HepG2 (cell line): ENCODE measurements at regions not wholly inside any gene's neighbourhood (a gene's known extent, or its start where the extent isn't known, plus 50 kb on each side); places are given as distances from the start of the nearest gene placed in this dataset.

Experiments used
- ATAC-seq: fragments of 200-7000 bp; cut with Tn5 transposase; 3 replicates; pipeline ENCODE4 v1.9.1; 2020; ENCODE audit warnings: mild to moderate bottlenecking, moderate library complexity
- BruUV-seq: library from RNA; stranded (reverse); fragments of 400-500 nt; replicated peaks from 2 replicates; lab custom pipeline; 2021; lab: Mats Ljungman, UMichigan
- CTCF ChIA-PET: fragments of 300-600 bp; formaldehyde crosslinking; extraction: SDS; loops from one replicate; lab custom pipeline; 2021; ENCODE audit warnings: low total read pairs, inconsistent platforms, low intra/inter-chr PET ratio; lab: Yijun Ruan, JAX
- POLR2A ChIA-PET: fragments of 350-600 bp; sonication (Branson Sonifier 250); formaldehyde crosslinking; loops from one replicate; lab custom pipeline; 2020; ENCODE audit warnings: antibody characterized with exemption, inconsistent platforms; lab: Yijun Ruan, JAX
- DNase-seq: peaks from one replicate; pipeline ENCODE4 v3.0.0-alpha.2; 2015; ENCODE audit warnings: low spot score
- FAIRE-seq: peaks from 3 replicates; lab custom pipeline; 2011; peaks lifted over from hg19 to GRCh38; lab: Jason Lieb, UNC
- H2AFZ ChIP-seq: one replicate; pipeline ENCODE4 v1.6.1; 2011; ENCODE audit warnings: low read length, inconsistent platforms
- H3K27ac ChIP-seq: fragments of 300-600 bp; 3 replicates; pipeline ENCODE4 v1.8.0; 2011; ENCODE audit warnings: mixed run types, mild to moderate bottlenecking, mixed read lengths, low read length, inconsistent platforms; ENCODE audit not compliant: insufficient read depth; ENCODE audit errors: extremely low read length
- H3K27me3 ChIP-seq, 2 experiments: fragments of 200-600 bp in 1 of 2; 2 replicates in 1 of 2; 3 replicates in 1 of 2; pipeline versions ENCODE4 v1.6.0 to v1.8.0; 2011; ENCODE audit warnings: low read length in 2 of 2, mild to moderate bottlenecking in 2 of 2, moderate library complexity in 2 of 2, inconsistent platforms in 1 of 2; ENCODE audit not compliant: insufficient read depth in 2 of 2, control insufficient read depth in 1 of 2
- H3K36me3 ChIP-seq, 2 experiments: fragments of 200-600 bp in 1 of 2; replicated peaks in 1 of 2; 2 replicates in 1 of 2; 3 replicates in 1 of 2; pipeline versions ENCODE4 v1.5.1 to v1.8.0; 2011; ENCODE audit warnings: low read length in 2 of 2, inconsistent platforms in 1 of 2; ENCODE audit not compliant: insufficient read depth in 2 of 2, control insufficient read depth in 1 of 2
- H3K4me1 ChIP-seq: 2 replicates; pipeline ENCODE4 v1.5.1; 2012; ENCODE audit warnings: low read length, inconsistent platforms; ENCODE audit not compliant: insufficient read depth
- H3K4me2 ChIP-seq: 2 replicates; pipeline ENCODE4 v1.6.0; 2011; ENCODE audit warnings: low read depth, low read length, inconsistent platforms
- H3K4me3 ChIP-seq, 3 experiments: fragments of 200-600 bp in 1 of 3; sonication (generic), shearing (Covaris generic) in 1 of 3; replicated peaks in 1 of 3; 2 replicates each; pipeline ENCODE4 v1.5.1; 2011 to 2016; ENCODE audit warnings: low read length in 3 of 3, inconsistent platforms in 2 of 3, low read depth in 2 of 3, mild to moderate bottlenecking in 2 of 3, control low read depth in 1 of 3, mixed read lengths in 1 of 3; ENCODE audit not compliant: insufficient read depth in 1 of 3
- H3K79me2 ChIP-seq: one replicate; pipeline ENCODE4 v1.6.1; 2011; ENCODE audit warnings: low read length, inconsistent platforms; ENCODE audit not compliant: insufficient read depth
- H3K9ac ChIP-seq: 2 replicates; pipeline ENCODE4 v1.6.0; 2011; ENCODE audit warnings: mild to moderate bottlenecking, low read depth, low read length, inconsistent platforms; ENCODE audit not compliant: insufficient read depth
- H3K9me3 ChIP-seq: 2 replicates; pipeline ENCODE4 v1.5.1; 2012; ENCODE audit warnings: mild to moderate bottlenecking, low read length
- H4K20me1 ChIP-seq: 2 replicates; pipeline ENCODE4 v1.6.0; 2011; ENCODE audit warnings: inconsistent platforms, mild to moderate bottlenecking, low read length, moderate library complexity; ENCODE audit not compliant: insufficient read depth
- ATRX ChIP-seq: sonication (generic); formaldehyde crosslinking; IDR thresholded peaks from 2 replicates; pipeline ENCODE4 v1.4.0; 2020; ENCODE audit warnings: missing genetic modification reagents, borderline replicate concordance
- KLF6 ChIP-seq: IDR thresholded peaks from 2 replicates; pipeline ENCODE4 v1.8.0; 2016; ENCODE audit warnings: missing biosample characterization, missing genetic modification reagents
- MIER2 ChIP-seq: IDR thresholded peaks from 2 replicates; pipeline ENCODE4 v1.6.1; 2016; ENCODE audit warnings: missing biosample characterization, missing genetic modification reagents
- NFATC3 ChIP-seq: sonication (generic); formaldehyde crosslinking; IDR thresholded peaks from 2 replicates; pipeline ENCODE4 v1.5.1; 2020; ENCODE audit warnings: mild to moderate bottlenecking, missing genetic modification reagents
- PAWR ChIP-seq: sonication (generic); formaldehyde crosslinking; IDR thresholded peaks from 2 replicates; pipeline ENCODE4 v1.4.0; 2020; ENCODE audit warnings: missing genetic modification reagents, mild to moderate bottlenecking, borderline replicate concordance
- ZBTB1 ChIP-seq: sonication (generic); formaldehyde crosslinking; IDR thresholded peaks from 2 replicates; pipeline ENCODE4 v1.4.0; 2020; ENCODE audit warnings: missing genetic modification reagents, borderline replicate concordance
- ZNF101 ChIP-seq: sonication (generic); formaldehyde crosslinking; IDR thresholded peaks from 2 replicates; pipeline ENCODE4 v1.4.0; 2020; ENCODE audit warnings: mild to moderate bottlenecking, low read depth, missing genetic modification reagents, borderline replicate concordance
- ZNF235 ChIP-seq: sonication (generic); formaldehyde crosslinking; IDR thresholded peaks from 2 replicates; pipeline ENCODE4 v1.8.1; 2023; ENCODE audit warnings: mild to moderate bottlenecking, missing genetic modification reagents, borderline replicate concordance
- ZNF3 ChIP-seq: IDR thresholded peaks from 2 replicates; pipeline ENCODE4 v1.7.0; 2017; ENCODE audit warnings: inconsistent platforms
- ZNF713 ChIP-seq: sonication (generic); formaldehyde crosslinking; IDR thresholded peaks from 2 replicates; pipeline ENCODE4 v1.4.0; 2020; ENCODE audit warnings: mild to moderate bottlenecking, missing genetic modification reagents
- ZNF776 ChIP-seq: sonication (generic); formaldehyde crosslinking; IDR thresholded peaks from 2 replicates; pipeline ENCODE4 v1.4.0; 2020; ENCODE audit warnings: mild to moderate bottlenecking, missing genetic modification reagents
- ZNF879 ChIP-seq: sonication (generic); formaldehyde crosslinking; IDR thresholded peaks from 2 replicates; pipeline ENCODE4 v1.8.1; 2023; ENCODE audit warnings: missing genetic modification reagents
- WGBS: methylation state at CpG from one replicate; pipeline ENCODE4 v1.1.6; 2017; ENCODE audit warnings: low lambda C conversion rate; 5-methylcytosine and 5-hydroxymethylcytosine counted together
- in situ Hi-C: cut with HindIII; loops from 2 replicates; pipeline ENCODE4 v1.10.0; 2017; ENCODE audit warnings: low pct_unique_long_range_greater_than_20kb; ENCODE audit not compliant: extremely low pct_ligation_motif_present
- intact Hi-C: fragments of 100-400 bp; cut with micrococcal nuclease; formaldehyde crosslinking; loops from one replicate; pipeline ENCODE4 v1.10.0; 2022; ENCODE audit not compliant: unreplicated experiment
- TF ChIP-seq, protein P1 (sequence below): sonication (generic); formaldehyde crosslinking; IDR thresholded peaks from 2 replicates; pipeline ENCODE4 v1.8.1; 2023; ENCODE audit warnings: mild to moderate bottlenecking, missing genetic modification reagents
- TF ChIP-seq, protein P2 (sequence below): sonication (generic); formaldehyde crosslinking; IDR thresholded peaks from 2 replicates; pipeline ENCODE4 v1.4.0; 2020; ENCODE audit warnings: missing genetic modification reagents

DNA sequence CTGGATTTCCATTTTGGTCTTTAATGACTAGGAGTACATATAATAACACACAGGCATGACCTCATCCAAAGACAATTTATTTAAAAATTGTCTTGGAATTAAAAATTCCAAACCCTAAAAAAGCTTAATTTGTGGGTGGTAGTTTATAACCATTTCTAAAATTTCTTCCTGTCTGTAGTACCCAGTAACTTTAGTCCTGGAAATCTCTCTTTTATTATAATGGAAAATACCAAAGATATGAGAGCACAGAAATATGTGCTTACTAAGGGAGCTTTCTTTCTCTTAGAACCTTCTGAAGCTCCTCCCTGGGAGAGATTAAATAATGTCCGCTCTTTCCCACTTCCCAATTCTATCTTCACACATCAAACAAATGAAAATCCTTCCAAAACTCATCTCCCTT is 70.5 kb upstream of the PRL start:
- in situ Hi-C loops = no loop called here
- CTCF ChIA-PET = no interaction called here

DNA sequence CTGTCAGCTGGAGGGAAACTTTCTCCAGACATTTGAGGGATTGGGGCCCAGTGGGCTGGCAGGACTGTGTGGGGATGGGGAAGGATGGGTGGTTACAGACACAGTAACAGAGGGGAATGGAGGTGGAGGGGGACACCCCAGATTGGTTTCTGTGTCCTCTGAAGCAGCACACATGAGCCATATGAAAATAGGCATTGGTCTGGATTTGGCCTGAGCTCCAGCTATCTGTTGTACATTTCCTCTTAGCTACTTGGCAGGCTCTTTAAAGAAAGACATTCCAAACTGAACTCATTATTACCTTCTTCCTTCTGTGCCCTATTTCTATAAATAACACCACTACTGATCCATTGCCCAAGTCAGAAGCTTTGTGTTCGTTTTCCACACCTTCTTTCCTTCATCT is 72.0 kb upstream of the PRL start:
- ChIA-PET CTCF (no interaction called here), POLR2A (no interaction called here)
- no peak for ATAC-seq
- DNase-seq = no peak
- Histone ChIP-seq H3K4me1 (no peaks in the 10 kb centered on the region), H3K79me2 (no peaks in the 10 kb centered on the region), H3K36me3 (no peaks in the 10 kb centered on the region), H3K27me3 (no peaks in the 10 kb centered on the region), H3K4me3 (no peak overlapping the region), H2AFZ (no peak overlapping the region), H3K27ac (no peak overlapping the region), H4K20me1 (no peaks in the 10 kb centered on the region), H3K9me3 (peaks cover 97% of the 10 kb centered on the region), H3K9ac (no peak overlapping the region), H3K4me2 (no peak overlapping the region)
- BruUV-seq = no TSS peak
- intact Hi-C loops = no loop called here
- no peak for FAIRE-seq
- 0% methylated on average over 1 of the region's 1 CpG for WGBS
- in situ Hi-C loops = no loop called here
- no peak for TF ChIP-seq ATRX (CRISPR knock-in tag)
- no peak for TF ChIP-seq ZNF3
- TF ChIP-seq, protein P1, sequence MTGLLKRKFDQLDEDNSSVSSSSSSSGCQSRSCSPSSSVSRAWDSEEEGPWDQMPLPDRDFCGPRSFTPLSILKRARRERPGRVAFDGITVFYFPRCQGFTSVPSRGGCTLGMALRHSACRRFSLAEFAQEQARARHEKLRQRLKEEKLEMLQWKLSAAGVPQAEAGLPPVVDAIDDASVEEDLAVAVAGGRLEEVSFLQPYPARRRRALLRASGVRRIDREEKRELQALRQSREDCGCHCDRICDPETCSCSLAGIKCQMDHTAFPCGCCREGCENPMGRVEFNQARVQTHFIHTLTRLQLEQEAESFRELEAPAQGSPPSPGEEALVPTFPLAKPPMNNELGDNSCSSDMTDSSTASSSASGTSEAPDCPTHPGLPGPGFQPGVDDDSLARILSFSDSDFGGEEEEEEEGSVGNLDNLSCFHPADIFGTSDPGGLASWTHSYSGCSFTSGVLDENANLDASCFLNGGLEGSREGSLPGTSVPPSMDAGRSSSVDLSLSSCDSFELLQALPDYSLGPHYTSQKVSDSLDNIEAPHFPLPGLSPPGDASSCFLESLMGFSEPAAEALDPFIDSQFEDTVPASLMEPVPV (CRISPR knock-in tag) = no peak
- no peak for TF ChIP-seq ZNF879
- TF ChIP-seq, protein P2, sequence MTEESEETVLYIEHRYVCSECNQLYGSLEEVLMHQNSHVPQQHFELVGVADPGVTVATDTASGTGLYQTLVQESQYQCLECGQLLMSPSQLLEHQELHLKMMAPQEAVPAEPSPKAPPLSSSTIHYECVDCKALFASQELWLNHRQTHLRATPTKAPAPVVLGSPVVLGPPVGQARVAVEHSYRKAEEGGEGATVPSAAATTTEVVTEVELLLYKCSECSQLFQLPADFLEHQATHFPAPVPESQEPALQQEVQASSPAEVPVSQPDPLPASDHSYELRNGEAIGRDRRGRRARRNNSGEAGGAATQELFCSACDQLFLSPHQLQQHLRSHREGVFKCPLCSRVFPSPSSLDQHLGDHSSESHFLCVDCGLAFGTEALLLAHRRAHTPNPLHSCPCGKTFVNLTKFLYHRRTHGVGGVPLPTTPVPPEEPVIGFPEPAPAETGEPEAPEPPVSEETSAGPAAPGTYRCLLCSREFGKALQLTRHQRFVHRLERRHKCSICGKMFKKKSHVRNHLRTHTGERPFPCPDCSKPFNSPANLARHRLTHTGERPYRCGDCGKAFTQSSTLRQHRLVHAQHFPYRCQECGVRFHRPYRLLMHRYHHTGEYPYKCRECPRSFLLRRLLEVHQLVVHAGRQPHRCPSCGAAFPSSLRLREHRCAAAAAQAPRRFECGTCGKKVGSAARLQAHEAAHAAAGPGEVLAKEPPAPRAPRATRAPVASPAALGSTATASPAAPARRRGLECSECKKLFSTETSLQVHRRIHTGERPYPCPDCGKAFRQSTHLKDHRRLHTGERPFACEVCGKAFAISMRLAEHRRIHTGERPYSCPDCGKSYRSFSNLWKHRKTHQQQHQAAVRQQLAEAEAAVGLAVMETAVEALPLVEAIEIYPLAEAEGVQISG (CRISPR knock-in tag) = no peak
- TF ChIP-seq MIER2 = no peak
- no peak for TF ChIP-seq ZBTB1
- no peak for TF ChIP-seq NFATC3 (CRISPR knock-in tag)
- TF ChIP-seq PAWR (CRISPR knock-in tag) = no peak
- no peak for TF ChIP-seq ZNF101 (CRISPR knock-in tag)
- TF ChIP-seq ZNF776 = no peak

More for the DNA sequence above, 70.5 kb upstream of the PRL start:
- Histone ChIP-seq H3K4me3 (no peak overlapping the region), H3K27ac (no peak overlapping the region), H3K36me3 (no peaks in the 10 kb centered on the region), H3K4me2 (no peak overlapping the region), H3K27me3 (no peaks in the 10 kb centered on the region), H3K9me3 (peaks cover 99% of the 10 kb centered on the region), H2AFZ (no peak overlapping the region), H3K4me1 (no peaks in the 10 kb centered on the region)
- no peak for FAIRE-seq
- WGBS = 20% methylated on average over 1 of the region's 1 CpG
- POLR2A ChIA-PET = no interaction called here
- intact Hi-C loops = no loop called here
- no TSS peak for BruUV-seq
- no peak for DNase-seq
- no peak for TF ChIP-seq ZNF713 (CRISPR knock-in tag)
- no peak for TF ChIP-seq KLF6
- TF ChIP-seq ZNF235 = no peak
- TF ChIP-seq, all 625 proteins: peak for 0
- no peak for ATAC-seq
- Histone ChIP-seq H3K79me2 (no peaks in the 10 kb centered on the region), H4K20me1 (no peaks in the 10 kb centered on the region), H3K9ac (no peak overlapping the region)
